Lung (tissue), 11 donors: ENCODE measurements at regions not wholly inside any gene's neighbourhood (a gene's known extent, or its start where the extent isn't known, plus 50 kb on each side); places are given as distances from the start of the nearest gene placed in this dataset.

Experiments
- ATAC-seq: fragments of 200-7000 bp; cut with Tn5 transposase; one replicate; pipeline ENCODE4 v1.9.1; 2020; ENCODE audit warnings: moderate number of reproducible peaks; ENCODE audit not compliant: insufficient read depth, low FRiP score
- DNase-seq, 3 donors: peaks; one replicate each; pipeline ENCODE4 v3.0.0-alpha.2; 2013 to 2017
- H3K27ac ChIP-seq, 2 donors: one replicate each; pipeline ENCODE4 v1.5.1; 2013; ENCODE audit warnings: mild to moderate bottlenecking in 2 of 2, moderate library complexity in 2 of 2, control low read depth in 1 of 2, inconsistent platforms in 1 of 2, low read depth in 1 of 2, low read length in 1 of 2
- H3K27me3 ChIP-seq, 3 donors: one replicate each; pipeline ENCODE4 v1.5.1; 2013; ENCODE audit warnings: low read length in 2 of 3; ENCODE audit not compliant: control insufficient read depth in 3 of 3, insufficient read depth in 3 of 3
- H3K36me3 ChIP-seq, 4 donors: one replicate each; pipeline ENCODE4 v1.5.1; 2013; ENCODE audit warnings: low read length in 4 of 4, mild to moderate bottlenecking in 1 of 4, moderate library complexity in 1 of 4; ENCODE audit not compliant: control insufficient read depth in 4 of 4, insufficient read depth in 4 of 4
- H3K4me1 ChIP-seq, 5 donors: one replicate each; pipeline ENCODE4 v1.5.1; 2013; ENCODE audit warnings: low read length in 5 of 5, mild to moderate bottlenecking in 2 of 5, moderate library complexity in 1 of 5; ENCODE audit not compliant: control insufficient read depth in 5 of 5, insufficient read depth in 5 of 5
- H3K4me3 ChIP-seq: one replicate; pipeline ENCODE4 v1.5.1; 2013; ENCODE audit warnings: mild to moderate bottlenecking, control low read depth, moderate library complexity
- H3K9ac ChIP-seq, 2 donors: one replicate each; pipeline ENCODE4 v1.5.1; 2013; ENCODE audit warnings: low read length in 2 of 2, control low read depth in 1 of 2; ENCODE audit not compliant: insufficient read depth in 1 of 2
- H3K9me3 ChIP-seq, 4 donors: one replicate each; pipeline ENCODE4 v1.5.1; 2013; ENCODE audit warnings: low read length in 3 of 4, mild to moderate bottlenecking in 1 of 4, moderate library complexity in 1 of 4; ENCODE audit not compliant: control insufficient read depth in 4 of 4, insufficient read depth in 3 of 4
- WGBS, 2 donors: extraction: QIAGEN DNeasy Blood & Tissue Kit; methylation state at CpG; one replicate each; pipeline ENCODE4 v1.1.7; 2013; 5-methylcytosine and 5-hydroxymethylcytosine counted together
- TF ChIP-seq, protein P1 (sequence below): IDR thresholded peaks from 2 replicates; pipeline ENCODE4 v1.5.1; 2012; ENCODE audit warnings: mild to moderate bottlenecking; ENCODE audit errors: control extremely low read depth, extremely low read depth
- donor health status: control.
- donor health status: control.
- donor health status: Bipolar disorder and iron deficiency.
- donor health status: healthy.
- donor health status: DM: yes; HTN: yes; CAD: no.

DNA sequence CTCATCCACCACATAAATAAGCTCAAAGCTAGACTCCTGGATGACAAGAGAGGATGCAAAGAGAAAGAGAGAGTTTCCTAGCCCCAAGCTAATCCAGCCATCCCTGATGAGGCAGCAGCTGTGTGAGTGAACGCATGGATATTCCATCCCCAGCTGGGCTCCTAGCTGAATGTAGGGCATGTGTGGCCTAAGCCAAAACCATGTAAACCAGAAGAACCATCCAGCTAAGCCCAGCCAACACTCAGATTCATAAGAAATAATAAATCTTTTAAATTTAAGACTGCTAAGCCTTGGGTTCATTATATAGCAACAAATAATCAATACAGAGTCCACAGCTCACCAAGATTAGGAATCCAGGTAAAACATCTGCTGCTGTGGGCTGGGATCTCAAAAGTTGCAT is 94.3 kb downstream of the TNFAIP2 start:
- Histone ChIP-seq H3K9me3 (peaks cover 0 to 5% (median 3%) of the 10 kb centered on the region in 4 donors), H3K27me3 (peaks cover 0 to 31% (median 4%) of the 10 kb centered on the region in 3 donors), H3K4me3 (no peak overlapping the region), H3K27ac (no peak overlapping the region), H3K36me3 (no peaks in the 10 kb centered on the region), H3K4me1 (peaks cover 0 to 3% (median 0%) of the 10 kb centered on the region in 5 donors), H3K9ac (no peak overlapping the region)
- 95 to 98% methylated on average over 1 of the region's 1 CpG for WGBS, 2 donors
- ATAC-seq, result no peak
- no peak for DNase-seq
- TF ChIP-seq, protein P1, sequence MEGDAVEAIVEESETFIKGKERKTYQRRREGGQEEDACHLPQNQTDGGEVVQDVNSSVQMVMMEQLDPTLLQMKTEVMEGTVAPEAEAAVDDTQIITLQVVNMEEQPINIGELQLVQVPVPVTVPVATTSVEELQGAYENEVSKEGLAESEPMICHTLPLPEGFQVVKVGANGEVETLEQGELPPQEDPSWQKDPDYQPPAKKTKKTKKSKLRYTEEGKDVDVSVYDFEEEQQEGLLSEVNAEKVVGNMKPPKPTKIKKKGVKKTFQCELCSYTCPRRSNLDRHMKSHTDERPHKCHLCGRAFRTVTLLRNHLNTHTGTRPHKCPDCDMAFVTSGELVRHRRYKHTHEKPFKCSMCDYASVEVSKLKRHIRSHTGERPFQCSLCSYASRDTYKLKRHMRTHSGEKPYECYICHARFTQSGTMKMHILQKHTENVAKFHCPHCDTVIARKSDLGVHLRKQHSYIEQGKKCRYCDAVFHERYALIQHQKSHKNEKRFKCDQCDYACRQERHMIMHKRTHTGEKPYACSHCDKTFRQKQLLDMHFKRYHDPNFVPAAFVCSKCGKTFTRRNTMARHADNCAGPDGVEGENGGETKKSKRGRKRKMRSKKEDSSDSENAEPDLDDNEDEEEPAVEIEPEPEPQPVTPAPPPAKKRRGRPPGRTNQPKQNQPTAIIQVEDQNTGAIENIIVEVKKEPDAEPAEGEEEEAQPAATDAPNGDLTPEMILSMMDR, result no peak

DNA sequence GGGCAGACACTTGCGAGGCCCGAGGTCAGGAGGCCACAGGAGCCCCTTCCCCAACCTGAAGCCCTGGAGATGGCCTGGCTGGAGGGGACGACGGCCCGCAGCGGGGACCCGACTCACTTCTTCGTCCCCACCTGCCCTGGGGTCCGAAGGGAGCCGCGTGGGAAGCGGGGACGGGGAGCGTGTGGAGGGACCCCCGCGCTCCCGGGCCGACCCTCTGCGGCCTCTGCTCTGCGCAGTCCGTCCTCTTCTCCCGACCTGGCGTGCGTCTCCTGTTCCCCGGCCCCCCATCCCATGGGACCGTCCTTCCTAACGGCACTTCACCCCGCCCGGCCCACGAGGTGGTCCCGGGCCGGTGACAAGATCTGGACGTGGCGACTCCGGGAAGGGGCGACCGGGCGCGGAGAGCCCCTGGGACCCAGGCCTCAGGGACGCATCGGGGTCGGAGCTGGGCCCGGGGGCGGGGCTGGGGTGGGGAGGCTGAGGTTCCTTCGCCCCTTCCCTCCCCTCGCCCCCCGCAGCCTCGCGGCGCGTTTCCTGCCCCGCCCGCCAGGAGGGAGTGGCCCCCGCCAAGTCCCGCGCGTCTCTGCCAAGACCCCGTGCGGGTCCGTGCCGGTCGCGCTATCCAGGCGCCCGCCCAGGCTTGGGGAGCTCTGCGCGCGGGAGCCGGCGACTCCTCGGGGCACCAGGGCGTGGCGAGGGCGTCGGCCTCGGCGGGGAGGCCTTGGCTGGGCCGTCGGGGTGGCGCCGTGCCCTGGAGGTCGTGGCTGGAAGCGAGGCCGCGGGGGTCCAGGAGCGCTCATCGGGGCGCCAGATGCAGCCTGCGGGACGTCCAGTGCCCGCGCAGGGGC is 97.1 kb downstream of the TNFAIP2 start:
- 13 to 15% methylated on average over 71 to 91 of the region's 92 CpGs for WGBS, 2 donors
- Histone ChIP-seq H3K27me3 (peaks cover 0 to 32% (median 4%) of the 10 kb centered on the region in 3 donors), H3K9me3 (peaks cover 0 to 5% (median 2%) of the 10 kb centered on the region in 4 donors), H3K36me3 (no peaks in the 10 kb centered on the region), H3K9ac (no peak overlapping the region), H3K27ac (no peak overlapping the region), H3K4me3 (no peak overlapping the region), H3K4me1 (peaks cover 0 to 9% (median 0%) of the 10 kb centered on the region in 5 donors)
- no peak for ATAC-seq
- DNase-seq, result peak; percentile 38 to 55 (median 55)
- TF ChIP-seq, protein P1, result no peak

DNA sequence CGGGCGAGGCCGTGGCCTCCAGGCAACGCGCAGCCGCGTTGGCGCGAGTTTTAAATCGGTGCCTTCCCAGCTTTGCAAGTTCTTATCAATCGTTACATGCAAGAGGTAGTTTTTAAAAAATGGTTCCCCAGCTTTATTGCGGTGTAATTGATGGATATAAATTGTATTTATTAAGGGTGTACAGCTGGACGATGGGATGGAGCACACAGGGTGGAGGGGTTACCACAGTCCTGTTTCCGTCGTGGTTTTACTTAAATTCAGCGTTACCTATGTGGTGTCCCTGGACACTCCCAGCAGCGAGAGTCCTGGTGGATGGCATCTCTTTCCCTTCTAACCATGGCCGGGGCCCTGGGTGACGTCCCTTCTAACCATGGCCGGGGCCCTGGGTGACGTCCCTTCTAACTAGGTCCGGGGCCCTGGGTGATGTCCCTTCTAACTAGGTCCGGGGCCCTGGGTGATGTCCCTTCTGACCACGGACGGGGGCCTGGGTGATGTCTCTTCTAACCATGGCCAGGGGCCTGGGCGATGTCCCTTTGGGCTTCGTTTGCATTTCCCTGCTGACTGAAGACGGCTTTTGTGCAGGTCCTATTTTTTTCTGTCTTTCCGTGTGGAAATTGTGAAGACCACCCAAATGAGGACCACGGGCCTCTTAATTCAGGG is 97.9 kb downstream of the TNFAIP2 start:
- no peak for DNase-seq
- Histone ChIP-seq H3K4me1 (peaks cover 0 to 11% (median 0%) of the 10 kb centered on the region in 5 donors), H3K4me3 (no peak overlapping the region), H3K27me3 (peaks cover 0 to 30% (median 4%) of the 10 kb centered on the region in 3 donors), H3K27ac (no peak overlapping the region), H3K9ac (no peak overlapping the region), H3K36me3 (no peaks in the 10 kb centered on the region), H3K9me3 (peaks cover 0 to 5% (median 2%) of the 10 kb centered on the region in 4 donors)
- no peak for ATAC-seq
- TF ChIP-seq, protein P1, result no peak
- 41 to 44% methylated on average over 30 of the region's 30 CpGs for WGBS, 2 donors
